ENCODE measurements at regions not wholly inside any gene's neighbourhood (a gene's known extent, or its start where the extent isn't known, plus 50 kb on each side); places are given as distances from the start of the nearest gene placed in this dataset.

- H4K20me1 ChIP-seq (replicated peaks; ENCODE audit: insufficient read depth): no peaks in the 10 kb centered on the region
- Mint-ChIP-seq H3K4me1 (peaks cover 4% of the 10 kb centered on the region; the same call in 2 of the 3 replicates), H3K27me3 (ENCODE audit: insufficient read depth, low read depth, poor library complexity) (no peaks in the 10 kb centered on the region), H3K27ac (no peak overlapping the region; the same call in 1 of the 2 replicates), H3K36me3 (ENCODE audit: low read depth) (no peaks in the 10 kb centered on the region; the same call in 2 of the 3 replicates), H3K4me3 (no peak overlapping the region), H3K9me3 (peaks cover 7% of the 10 kb centered on the region; the same call in 1 of the 3 replicates)
- no peaks in the 10 kb centered on the region for H3K79me2 ChIP-seq (replicated peaks; ENCODE audit: insufficient read depth)
- H3K9me2 ChIP-seq (ENCODE audit: insufficient read depth): no peaks in the 10 kb centered on the region
- H3K4me2 ChIP-seq: no peak overlapping the region
- no peaks in the 10 kb centered on the region for H3K4me1 ChIP-seq (ENCODE audit: insufficient read depth)
- H3F3A ChIP-seq (replicated peaks; ENCODE audit: low read depth): no peaks in the 10 kb centered on the region
- H3K27ac ChIP-seq (ENCODE audit: low read depth): no peak overlapping the region
- no peaks in the 10 kb centered on the region for H3K27me3 ChIP-seq (ENCODE audit: insufficient read depth)
- DNase-seq (ENCODE audit: low spot score): no peak
- no peak overlapping the region for H3K4me3 ChIP-seq
- H2AFZ ChIP-seq: no peak overlapping the region
- TF ChIP-seq, protein P1, sequence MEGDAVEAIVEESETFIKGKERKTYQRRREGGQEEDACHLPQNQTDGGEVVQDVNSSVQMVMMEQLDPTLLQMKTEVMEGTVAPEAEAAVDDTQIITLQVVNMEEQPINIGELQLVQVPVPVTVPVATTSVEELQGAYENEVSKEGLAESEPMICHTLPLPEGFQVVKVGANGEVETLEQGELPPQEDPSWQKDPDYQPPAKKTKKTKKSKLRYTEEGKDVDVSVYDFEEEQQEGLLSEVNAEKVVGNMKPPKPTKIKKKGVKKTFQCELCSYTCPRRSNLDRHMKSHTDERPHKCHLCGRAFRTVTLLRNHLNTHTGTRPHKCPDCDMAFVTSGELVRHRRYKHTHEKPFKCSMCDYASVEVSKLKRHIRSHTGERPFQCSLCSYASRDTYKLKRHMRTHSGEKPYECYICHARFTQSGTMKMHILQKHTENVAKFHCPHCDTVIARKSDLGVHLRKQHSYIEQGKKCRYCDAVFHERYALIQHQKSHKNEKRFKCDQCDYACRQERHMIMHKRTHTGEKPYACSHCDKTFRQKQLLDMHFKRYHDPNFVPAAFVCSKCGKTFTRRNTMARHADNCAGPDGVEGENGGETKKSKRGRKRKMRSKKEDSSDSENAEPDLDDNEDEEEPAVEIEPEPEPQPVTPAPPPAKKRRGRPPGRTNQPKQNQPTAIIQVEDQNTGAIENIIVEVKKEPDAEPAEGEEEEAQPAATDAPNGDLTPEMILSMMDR (conservative IDR thresholded peaks at IDR 0.05; ENCODE audit: low read depth in 2 of 2): no peak
- TF ChIP-seq ETS1 (IDR thresholded peaks at IDR 0.05): no peak
- no peak for TF ChIP-seq NANOG (IDR thresholded peaks at IDR 0.05; ENCODE audit: borderline replicate concordance)
- TF ChIP-seq EZH2 (IDR thresholded peaks at IDR 0.05; ENCODE audit: low read depth, unreplicated experiment): no peak
- no peak for TF ChIP-seq ZNF331 (CRISPR knock-in tag; IDR thresholded peaks at IDR 0.05; ENCODE audit: low read depth)
- no peak for TF ChIP-seq JUNB (IDR thresholded peaks at IDR 0.05; ENCODE audit: unreplicated experiment)
- TF ChIP-seq POLR2AphosphoS5 (IDR thresholded peaks at IDR 0.05; ENCODE audit: low read depth): no peak
- no peak for TF ChIP-seq CREB1 (CRISPR knock-in tag; IDR thresholded peaks at IDR 0.05; ENCODE audit: low read depth)
- TF ChIP-seq REST (IDR thresholded peaks at IDR 0.05; ENCODE audit: unreplicated experiment): no peak
- peak; percentile 30; the same call in 1 of the 3 replicates for ATAC-seq
- H3K36me3 ChIP-seq (ENCODE audit: insufficient read depth): no peaks in the 10 kb centered on the region
Measured at GRCh38 chr5:92945605-92946097, 635.4 kb downstream of the NR2F1-AS1 start.

Measured in GM23338 (cell line).